NCI-H128 (cell line): ENCODE measurements at regions not wholly inside any gene's neighbourhood (a gene's known extent, or its start where the extent isn't known, plus 50 kb on each side); places are given as distances from the start of the nearest gene placed in this dataset.

Source experiments
- DNase-seq: peaks from one replicate; lab custom pipeline; 2025; ENCODE audit not compliant: unreplicated experiment; lab: John Stamatoyannopoulos, UW

- DNase-seq = no peak
These were observed 580.2 kb downstream of the MID1IP1 start for GRCh38 chrX:39381422-39381821.

- DNase-seq = no peak
These were observed 583.7 kb downstream of the MID1IP1 start for GRCh38 chrX:39384996-39385395.

- DNase-seq = no peak
These were observed 587.5 kb downstream of the MID1IP1 start for GRCh38 chrX:39388730-39389129.

GRCh38 chrX:39396358-39396995 is 595.2 kb downstream of the MID1IP1 start:
- DNase-seq = peak; percentile 10

- no peak for DNase-seq
These were observed 596.4 kb downstream of the MID1IP1 start for GRCh38 chrX:39397561-39398199.

- no peak for DNase-seq
These were observed 597.1 kb downstream of the MID1IP1 start for GRCh38 chrX:39398215-39398962.

- no peak for DNase-seq
These were observed 597.7 kb downstream of the MID1IP1 start for GRCh38 chrX:39398963-39399261.

- no peak for DNase-seq
These were observed 598.1 kb downstream of the MID1IP1 start for GRCh38 chrX:39399387-39399786.

GRCh38 chrX:39401483-39402110 is 600.3 kb downstream of the MID1IP1 start:
- DNase-seq = no peak

GRCh38 chrX:39402158-39402557 is 600.9 kb downstream of the MID1IP1 start:
- DNase-seq = no peak

GRCh38 chrX:39406799-39407198 is 605.5 kb downstream of the MID1IP1 start:
- no peak for DNase-seq

- no peak for DNase-seq
These were observed 608.1 kb downstream of the MID1IP1 start for GRCh38 chrX:39409246-39409917.

- no peak for DNase-seq
These were observed 613.1 kb downstream of the MID1IP1 start for GRCh38 chrX:39414290-39414854.

- DNase-seq = no peak
These were observed 615.4 kb downstream of the MID1IP1 start for GRCh38 chrX:39416547-39417260.

- no peak for DNase-seq
These were observed 617.0 kb downstream of the MID1IP1 start for GRCh38 chrX:39418254-39418704.

GRCh38 chrX:39418731-39419638 is 617.7 kb downstream of the MID1IP1 start:
- no peak for DNase-seq

- no peak for DNase-seq
These were observed 619.7 kb downstream of the MID1IP1 start for GRCh38 chrX:39421006-39421405.

- DNase-seq = no peak
These were observed 624.0 kb downstream of the MID1IP1 start for GRCh38 chrX:39425124-39425806.

GRCh38 chrX:39426101-39426500 is 624.8 kb downstream of the MID1IP1 start:
- no peak for DNase-seq
